HUDEP-2 (cell line): ENCODE measurements at regions not wholly inside any gene's neighbourhood (a gene's known extent, or its start where the extent isn't known, plus 50 kb on each side); places are given as distances from the start of the nearest gene placed in this dataset.
"Not testable (repeated sequence)": the region's sequence is repeated elsewhere in the genome, so short reads cannot be mapped to it uniquely, and the experiment has no call there.

Experiments used
- DNase-seq, 76 experiments: peaks; one replicate each; lab custom pipeline; 2025; ENCODE audit not compliant: unreplicated experiment in 76 of 76; lab: John Stamatoyannopoulos, UW

- no peak for DNase-seq
Measured at GRCh38 chr3:127421943-127422662, 134.3 kb upstream of the PRR20G start.

- no peak for DNase-seq
Measured at GRCh38 chr3:127420829-127421228, 133.0 kb upstream of the PRR20G start.

- DNase-seq = no peak
Measured at GRCh38 chr3:127419641-127420553, 132.1 kb upstream of the PRR20G start.

- no peak for DNase-seq
Measured at GRCh38 chr3:127419182-127419581, 131.3 kb upstream of the PRR20G start.

GRCh38 chr3:127418560-127419147 lies 130.8 kb upstream of the PRR20G start:
- no peak for DNase-seq

GRCh38 chr3:127417709-127418559 lies 130.1 kb upstream of the PRR20G start:
- no peak for DNase-seq

GRCh38 chr3:127413871-127414270 lies 126.0 kb upstream of the PRR20G start:
- no peak for DNase-seq

- DNase-seq = no peak
Measured at GRCh38 chr3:127413318-127413673, 125.5 kb upstream of the PRR20G start.

GRCh38 chr3:127412578-127413317 lies 124.9 kb upstream of the PRR20G start:
- no peak for DNase-seq

GRCh38 chr3:127411875-127412274 lies 124.0 kb upstream of the PRR20G start:
- DNase-seq = not testable (repeated sequence)

GRCh38 chr3:127411083-127411727 lies 123.4 kb upstream of the PRR20G start:
- peak in 68 of 76 experiments; percentile 4 to 77 (median 40) for DNase-seq

- DNase-seq = no peak
Measured at GRCh38 chr3:127410678-127411077, 122.8 kb upstream of the PRR20G start.

- no peak for DNase-seq
Measured at GRCh38 chr3:127410137-127410488, 122.3 kb upstream of the PRR20G start.

- DNase-seq = no peak
Measured at GRCh38 chr3:127409421-127410136, 121.7 kb upstream of the PRR20G start.

GRCh38 chr3:127408684-127409420 lies 121.0 kb upstream of the PRR20G start:
- DNase-seq = no peak

- DNase-seq = no peak
Measured at GRCh38 chr3:127408022-127408683, 120.3 kb upstream of the PRR20G start.

GRCh38 chr3:127407026-127407939 lies 119.4 kb upstream of the PRR20G start:
- DNase-seq = no peak
